Lower lobe of right lung (tissue), 2 donors: ENCODE measurements at regions not wholly inside any gene's neighbourhood (a gene's known extent, or its start where the extent isn't known, plus 50 kb on each side); places are given as distances from the start of the nearest gene placed in this dataset.

Experiments
- ATAC-seq, 2 donors: fragments of 200-7000 bp; cut with Tn5 transposase; one replicate each; pipeline ENCODE4 v1.9.1; 2020 to 2022; ENCODE audit warnings: mild to moderate bottlenecking in 2 of 2, moderate library complexity in 2 of 2
- DNase-seq: peaks from one replicate; pipeline ENCODE4 v3.0.0-alpha.2; 2020
- H3K27ac ChIP-seq: fragments of 200-600 bp; one replicate; pipeline ENCODE4 v1.8.0; 2022
- H3K27me3 ChIP-seq: fragments of 200-600 bp; one replicate; pipeline ENCODE4 v1.8.0; 2022; ENCODE audit warnings: low read depth
- H3K36me3 ChIP-seq: fragments of 200-600 bp; one replicate; pipeline ENCODE4 v1.8.0; 2022; ENCODE audit warnings: mild to moderate bottlenecking
- H3K4me1 ChIP-seq: fragments of 200-600 bp; one replicate; pipeline ENCODE4 v1.8.0; 2022
- H3K4me3 ChIP-seq: fragments of 200-600 bp; one replicate; pipeline ENCODE4 v1.8.0; 2022; ENCODE audit warnings: mild to moderate bottlenecking
- H3K9me3 ChIP-seq: fragments of 200-600 bp; one replicate; pipeline ENCODE4 v1.8.0; 2022
- CTCF ChIP-seq: fragments of 200-600 bp; IDR thresholded peaks from one replicate; pipeline ENCODE4 v1.8.0; 2022; ENCODE audit warnings: antibody characterized with exemption, mild to moderate bottlenecking
- intact Hi-C: fragments of 100-400 bp; cut with DNase I; formaldehyde crosslinking; loops from one replicate; pipeline ENCODE4 v1.11.0; 2022
- donor health status: DM: no; HTN: yes; CAD: no; lungs with severe emphysema.

DNA sequence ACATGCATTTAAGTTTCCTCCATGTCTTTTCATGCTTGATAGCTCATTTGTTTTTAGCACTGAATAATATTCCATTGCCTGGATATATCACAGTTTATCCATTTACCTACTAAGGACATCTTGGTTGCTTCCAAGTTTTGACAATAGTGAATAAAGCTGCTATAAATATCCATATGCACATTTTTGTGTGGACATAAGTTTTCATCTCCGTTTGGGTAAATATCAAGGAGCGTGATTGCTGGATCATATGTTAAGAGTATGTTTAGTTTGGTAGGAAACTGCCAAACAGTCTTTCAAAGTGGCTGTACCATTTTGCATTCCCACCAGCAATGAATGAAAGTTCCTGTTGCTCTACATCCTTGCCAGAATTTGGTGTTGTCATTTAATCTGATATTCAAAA lies 172.5 kb downstream of the DHX15 start:
- H3K9me3 ChIP-seq, result no peaks in the 10 kb centered on the region
- H3K4me3 ChIP-seq, result no peak overlapping the region
- H3K27me3 ChIP-seq, result no peaks in the 10 kb centered on the region
- TF ChIP-seq CTCF, result no peak
- no peak overlapping the region for H3K27ac ChIP-seq
- H3K36me3 ChIP-seq, result no peaks in the 10 kb centered on the region
- intact Hi-C loops, result no loop called here
- DNase-seq (no peak), ATAC-seq (no peak)
- no peaks in the 10 kb centered on the region for H3K4me1 ChIP-seq

DNA sequence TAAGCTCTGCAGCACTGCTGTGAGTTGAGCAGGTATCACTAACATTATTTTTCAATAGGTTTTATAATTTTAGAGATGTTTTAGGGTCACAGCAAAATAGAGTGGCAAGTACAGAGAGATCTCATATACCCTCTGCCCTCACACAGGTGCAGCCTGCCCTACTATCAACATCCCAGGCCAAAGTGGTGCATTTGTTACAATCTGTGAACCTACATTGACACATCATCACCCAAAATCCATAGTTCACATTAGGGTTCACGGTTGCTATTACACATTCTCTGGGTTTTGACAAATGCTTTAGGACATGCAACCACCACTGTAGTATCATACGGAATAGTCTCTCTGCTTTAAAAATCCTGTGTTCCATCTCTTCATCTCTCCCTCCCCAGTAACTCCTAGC lies 173.1 kb downstream of the DHX15 start:
- DNase-seq (no peak), ATAC-seq (no peak)
- intact Hi-C loops, result no loop called here

DNA sequence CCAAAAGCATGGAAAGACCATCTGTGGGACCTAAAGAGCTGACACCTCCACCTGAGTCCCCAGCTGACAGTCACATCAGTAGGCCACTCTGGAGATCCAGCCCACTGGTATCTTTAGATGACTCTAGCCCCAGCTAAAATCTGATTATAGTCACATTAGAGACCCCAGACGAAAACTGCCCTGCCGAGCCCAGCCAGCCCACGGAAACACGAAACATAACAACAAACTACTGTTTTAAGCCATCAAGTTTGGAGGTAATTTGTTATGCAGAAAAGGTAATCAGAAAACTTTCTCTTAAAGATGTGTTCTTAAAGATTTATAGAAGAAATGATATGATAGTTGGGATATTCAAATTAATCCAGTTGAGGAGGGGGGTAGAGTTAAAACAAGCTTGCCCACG lies 175.7 kb downstream of the DHX15 start:
- Histone ChIP-seq H3K4me1 (no peaks in the 10 kb centered on the region), H3K36me3 (no peaks in the 10 kb centered on the region), H3K9me3 (no peaks in the 10 kb centered on the region), H3K27ac (no peak overlapping the region), H3K4me3 (no peak overlapping the region), H3K27me3 (no peaks in the 10 kb centered on the region)
- DNase-seq (no peak), ATAC-seq (no peak)
- TF ChIP-seq CTCF, result no peak
- intact Hi-C loops, result no loop called here

More for the DNA sequence above, 173.1 kb downstream of the DHX15 start:
- H3K4me1 ChIP-seq, result no peaks in the 10 kb centered on the region
- H3K9me3 ChIP-seq, result no peaks in the 10 kb centered on the region
- no peaks in the 10 kb centered on the region for H3K27me3 ChIP-seq
- H3K36me3 ChIP-seq, result no peaks in the 10 kb centered on the region
- H3K27ac ChIP-seq, result no peak overlapping the region
- no peak overlapping the region for H3K4me3 ChIP-seq
- TF ChIP-seq CTCF, result no peak

DNA sequence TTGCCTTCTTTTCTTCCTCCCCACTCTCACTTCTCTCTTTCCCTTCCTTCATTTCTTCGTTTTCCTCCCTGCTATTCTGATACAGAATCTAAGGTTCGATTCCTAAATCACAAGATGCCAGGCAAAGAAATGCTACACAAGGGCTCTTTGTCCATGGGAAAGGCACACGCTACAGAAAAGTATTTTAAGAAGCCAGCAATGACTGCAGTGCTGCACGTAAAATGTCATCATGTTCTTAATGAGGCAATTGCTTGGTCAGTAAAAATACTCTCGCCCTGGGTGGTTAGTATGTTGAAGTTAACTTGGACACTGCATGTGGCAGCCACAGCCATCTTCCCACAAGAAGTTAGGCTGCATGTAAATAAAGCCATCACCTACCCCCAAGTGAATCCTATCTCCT lies 178.4 kb downstream of the DHX15 start:
- DNase-seq, result no peak
- no peak overlapping the region for H3K27ac ChIP-seq
- no peaks in the 10 kb centered on the region for H3K9me3 ChIP-seq
- no peak for ATAC-seq
- no peak overlapping the region for H3K4me3 ChIP-seq
- no peaks in the 10 kb centered on the region for H3K27me3 ChIP-seq
- no peaks in the 10 kb centered on the region for H3K4me1 ChIP-seq
- TF ChIP-seq CTCF, result no peak
- intact Hi-C loops, result no loop called here
- no peaks in the 10 kb centered on the region for H3K36me3 ChIP-seq

- no peaks in the 10 kb centered on the region for H3K4me1 ChIP-seq
- H3K27ac ChIP-seq, result no peak overlapping the region
- intact Hi-C loops, result no loop called here
- ATAC-seq, result no peak
- H3K9me3 ChIP-seq, result no peaks in the 10 kb centered on the region
- H3K36me3 ChIP-seq, result no peaks in the 10 kb centered on the region
- TF ChIP-seq CTCF, result no peak
- H3K27me3 ChIP-seq, result no peaks in the 10 kb centered on the region
- H3K4me3 ChIP-seq, result no peak overlapping the region
- DNase-seq, result no peak
Observed at GRCh38 chr4:24405341-24405740, 179.0 kb downstream of the DHX15 start.

DNA sequence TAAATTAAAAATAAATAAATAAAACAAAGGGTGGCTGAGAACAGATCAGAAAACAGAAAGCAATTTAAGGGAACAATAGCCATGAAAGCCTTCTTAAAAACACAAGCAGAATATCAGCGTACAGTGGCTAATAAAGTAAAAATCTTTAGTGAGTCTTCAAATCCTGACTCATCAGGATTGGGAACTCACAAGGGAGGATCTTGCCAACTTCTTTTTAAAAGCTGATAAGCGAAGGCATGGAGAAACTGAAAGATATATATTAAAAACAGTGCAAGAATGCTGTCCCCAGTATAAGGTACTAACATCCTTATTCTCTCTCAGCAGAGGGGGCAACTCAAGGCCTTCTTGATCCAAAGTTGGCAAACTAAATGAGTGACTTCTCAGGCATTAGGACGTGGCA lies 180.1 kb downstream of the DHX15 start:
- no peak overlapping the region for H3K27ac ChIP-seq
- no peak overlapping the region for H3K4me3 ChIP-seq
- intact Hi-C loops, result no loop called here
- ATAC-seq, result no peak
- no peak for DNase-seq
- no peaks in the 10 kb centered on the region for H3K4me1 ChIP-seq
- H3K9me3 ChIP-seq, result no peaks in the 10 kb centered on the region
- no peak for TF ChIP-seq CTCF
- H3K27me3 ChIP-seq, result no peaks in the 10 kb centered on the region
- no peaks in the 10 kb centered on the region for H3K36me3 ChIP-seq
